ENCODE measurements at regions not wholly inside any gene's neighbourhood (a gene's known extent, or its start where the extent isn't known, plus 50 kb on each side); places are given as distances from the start of the nearest gene placed in this dataset.

DNA sequence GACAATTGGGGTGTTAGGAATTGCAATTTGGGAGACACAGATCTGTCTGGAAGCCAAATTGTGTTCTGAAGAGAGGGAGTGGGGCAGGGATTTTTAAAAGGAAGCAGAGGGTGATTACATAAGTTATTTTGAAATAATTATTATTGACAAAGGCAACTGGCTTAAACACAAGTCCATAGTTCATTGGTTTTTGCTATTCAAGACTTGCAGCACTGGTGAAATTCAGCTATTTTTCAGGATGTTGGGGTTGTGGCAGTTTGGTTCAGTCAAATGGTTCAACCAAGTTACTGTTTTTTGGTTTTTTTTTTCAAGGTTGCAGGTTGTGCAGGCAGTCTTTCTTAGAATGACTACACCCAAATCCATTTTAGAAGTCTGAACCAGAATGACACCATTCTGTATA is 300.0 kb upstream of the DEPDC1 start:
- no peaks in the 10 kb centered on the region for H3K9me3 ChIP-seq
- no peak overlapping the region for H3K4me3 ChIP-seq
- intact Hi-C loops (cut with DNase I), result no loop called here
- H3K27ac ChIP-seq, result no peak overlapping the region
- no peak for TF ChIP-seq POLR2A (IDR thresholded peaks at IDR 0.05)
- TF ChIP-seq, protein P1, sequence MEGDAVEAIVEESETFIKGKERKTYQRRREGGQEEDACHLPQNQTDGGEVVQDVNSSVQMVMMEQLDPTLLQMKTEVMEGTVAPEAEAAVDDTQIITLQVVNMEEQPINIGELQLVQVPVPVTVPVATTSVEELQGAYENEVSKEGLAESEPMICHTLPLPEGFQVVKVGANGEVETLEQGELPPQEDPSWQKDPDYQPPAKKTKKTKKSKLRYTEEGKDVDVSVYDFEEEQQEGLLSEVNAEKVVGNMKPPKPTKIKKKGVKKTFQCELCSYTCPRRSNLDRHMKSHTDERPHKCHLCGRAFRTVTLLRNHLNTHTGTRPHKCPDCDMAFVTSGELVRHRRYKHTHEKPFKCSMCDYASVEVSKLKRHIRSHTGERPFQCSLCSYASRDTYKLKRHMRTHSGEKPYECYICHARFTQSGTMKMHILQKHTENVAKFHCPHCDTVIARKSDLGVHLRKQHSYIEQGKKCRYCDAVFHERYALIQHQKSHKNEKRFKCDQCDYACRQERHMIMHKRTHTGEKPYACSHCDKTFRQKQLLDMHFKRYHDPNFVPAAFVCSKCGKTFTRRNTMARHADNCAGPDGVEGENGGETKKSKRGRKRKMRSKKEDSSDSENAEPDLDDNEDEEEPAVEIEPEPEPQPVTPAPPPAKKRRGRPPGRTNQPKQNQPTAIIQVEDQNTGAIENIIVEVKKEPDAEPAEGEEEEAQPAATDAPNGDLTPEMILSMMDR (IDR thresholded peaks at IDR 0.05), result no peak
- TF ChIP-seq EP300 (IDR thresholded peaks at IDR 0.05), result no peak
- TF ChIP-seq POLR2AphosphoS5 (IDR thresholded peaks at IDR 0.05), result no peak
- H3K4me1 ChIP-seq, result peaks cover 0 to 9% (median 0%) of the 10 kb centered on the region in 4 donors
- no peaks in the 10 kb centered on the region for H3K36me3 ChIP-seq
- no peak for DNase-seq
- no peaks in the 10 kb centered on the region for H3K27me3 ChIP-seq

DNA sequence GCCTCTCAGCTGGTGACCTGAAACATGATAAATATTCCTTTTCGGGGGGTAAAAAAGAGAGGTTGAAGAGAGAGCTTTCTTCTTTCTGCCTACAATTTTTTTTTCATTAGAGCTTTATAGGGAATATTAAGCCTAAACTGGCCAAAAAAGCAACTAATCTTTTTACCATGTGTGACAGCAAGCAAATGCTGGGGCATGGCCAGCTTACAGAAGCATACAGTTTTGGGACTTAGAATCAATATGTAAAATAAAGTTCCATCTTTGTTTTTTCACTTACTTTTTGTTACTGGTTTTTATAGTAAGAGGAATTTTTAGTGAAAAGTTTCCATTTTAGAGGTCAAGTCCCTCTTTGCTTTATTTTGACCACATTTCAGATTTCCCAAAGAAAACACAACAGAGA is 301.2 kb upstream of the DEPDC1 start:
- Histone ChIP-seq H3K36me3 (no peaks in the 10 kb centered on the region), H3K4me3 (no peak overlapping the region), H3K27ac (no peak overlapping the region), H3K4me1 (peaks cover 0 to 9% (median 0%) of the 10 kb centered on the region in 4 donors), H3K27me3 (no peaks in the 10 kb centered on the region), H3K9me3 (no peaks in the 10 kb centered on the region)
- TF ChIP-seq, protein P1 (IDR thresholded peaks at IDR 0.05), result no peak
- TF ChIP-seq POLR2A (IDR thresholded peaks at IDR 0.05), result no peak
- WGBS, 2 donors, result 81 to 93% methylated on average over 1 of the region's 1 CpG
- DNase-seq, result no peak
- intact Hi-C loops (cut with DNase I), result no loop called here

DNA sequence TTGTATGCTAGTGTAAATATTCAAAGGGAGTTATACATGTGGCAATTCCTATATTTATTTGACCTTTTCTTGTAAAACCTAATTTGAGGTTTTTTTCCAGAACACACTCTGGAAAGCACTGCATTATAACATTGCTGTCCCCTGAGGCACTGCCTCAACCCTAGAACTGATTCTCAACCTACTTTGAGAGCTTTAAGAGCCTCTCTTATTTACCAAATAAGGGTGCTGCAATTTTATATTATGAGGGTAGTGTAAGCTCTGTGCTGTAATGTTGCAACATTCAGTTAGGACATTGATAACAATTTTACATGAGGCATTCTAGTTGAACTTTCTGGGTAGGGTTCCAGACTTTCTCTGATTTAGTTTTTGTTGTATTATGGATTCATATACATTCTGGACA is 302.2 kb upstream of the DEPDC1 start:
- Histone ChIP-seq H3K27ac (no peak overlapping the region), H3K36me3 (no peaks in the 10 kb centered on the region), H3K4me3 (no peak overlapping the region), H3K27me3 (no peaks in the 10 kb centered on the region), H3K4me1 (peaks cover 0 to 9% (median 0%) of the 10 kb centered on the region in 4 donors), H3K9me3 (no peaks in the 10 kb centered on the region)
- no peak for TF ChIP-seq POLR2AphosphoS5 (IDR thresholded peaks at IDR 0.05)
- TF ChIP-seq EP300 (IDR thresholded peaks at IDR 0.05), result no peak
- no peak for TF ChIP-seq POLR2A (IDR thresholded peaks at IDR 0.05)
- TF ChIP-seq, protein P1 (IDR thresholded peaks at IDR 0.05), result no peak
- intact Hi-C loops (cut with DNase I), result no loop called here
- DNase-seq, result no peak

DNA sequence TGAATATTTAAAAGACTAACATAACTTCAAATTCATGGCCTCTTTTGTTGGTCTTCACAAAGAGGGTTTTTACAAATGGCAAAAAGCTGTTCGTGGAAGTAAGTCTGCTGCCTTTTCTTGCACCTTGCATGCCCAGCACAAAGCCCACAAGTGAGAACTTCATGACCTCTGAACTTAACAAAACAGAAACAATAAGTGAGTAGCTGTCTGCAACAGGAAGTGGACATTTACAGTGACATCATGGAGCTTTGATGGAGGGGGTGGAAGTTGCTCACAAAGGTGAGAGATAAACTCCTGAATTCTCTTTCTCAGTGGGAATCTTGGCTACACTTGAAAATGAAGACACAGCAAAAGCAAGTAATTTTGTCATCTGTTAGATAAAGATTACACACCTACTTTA is 303.3 kb upstream of the DEPDC1 start:
- Histone ChIP-seq H3K4me1 (peaks cover 0 to 9% (median 0%) of the 10 kb centered on the region in 4 donors), H3K27ac (no peak overlapping the region), H3K4me3 (no peak overlapping the region), H3K27me3 (no peaks in the 10 kb centered on the region), H3K9me3 (no peaks in the 10 kb centered on the region), H3K36me3 (no peaks in the 10 kb centered on the region)
- DNase-seq, result no peak
- intact Hi-C loops (cut with DNase I), result no loop called here
- TF ChIP-seq, protein P1 (IDR thresholded peaks at IDR 0.05), result no peak
- no peak for TF ChIP-seq POLR2A (IDR thresholded peaks at IDR 0.05)
- no peak for TF ChIP-seq POLR2AphosphoS5 (IDR thresholded peaks at IDR 0.05)
- no peak for TF ChIP-seq EP300 (IDR thresholded peaks at IDR 0.05)
- WGBS, 2 donors, result 57 to 81% methylated on average over 1 of the region's 1 CpG

DNA sequence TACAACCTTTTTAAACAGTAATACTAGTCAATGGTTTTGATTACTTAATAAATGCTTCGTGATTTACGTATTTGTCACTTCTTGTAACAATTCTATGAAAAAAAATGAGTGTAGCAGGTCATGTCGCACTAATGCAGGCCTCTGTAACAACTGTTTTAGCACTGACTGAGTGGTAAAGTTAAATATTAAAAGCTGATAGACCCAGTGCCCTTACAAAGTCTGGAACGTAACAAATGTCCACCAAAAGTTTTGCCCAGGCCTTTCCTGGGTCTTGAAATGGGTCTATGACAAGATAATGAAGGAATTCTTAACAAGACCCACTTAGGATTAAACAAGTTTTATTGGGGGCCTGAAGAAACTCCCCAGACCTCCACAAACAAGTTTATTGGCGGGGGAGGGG is 304.6 kb upstream of the DEPDC1 start:
- intact Hi-C loops (cut with DNase I), result no loop called here
- Histone ChIP-seq H3K4me3 (no peak overlapping the region), H3K9me3 (no peaks in the 10 kb centered on the region), H3K36me3 (no peaks in the 10 kb centered on the region), H3K27me3 (no peaks in the 10 kb centered on the region), H3K27ac (no peak overlapping the region), H3K4me1 (peaks cover 0 to 9% (median 0%) of the 10 kb centered on the region in 4 donors)
- 40 to 62% methylated on average over 5 of the region's 5 CpGs for WGBS, 2 donors
- TF ChIP-seq POLR2AphosphoS5 (IDR thresholded peaks at IDR 0.05) (no peak), EP300 (IDR thresholded peaks at IDR 0.05) (no peak), POLR2A (IDR thresholded peaks at IDR 0.05) (no peak)
- TF ChIP-seq, protein P1 (IDR thresholded peaks at IDR 0.05), result no peak
- DNase-seq, result no peak

Measured in sigmoid colon (tissue), 6 donors.